ENCODE measurements at regions not wholly inside any gene's neighbourhood (a gene's known extent, or its start where the extent isn't known, plus 50 kb on each side); places are given as distances from the start of the nearest gene placed in this dataset.

GRCh38 chr2:5759949-5760348 lies 67.8 kb downstream of the SOX11 start:
- Histone ChIP-seq H3K36me3 (replicated peaks; ENCODE audit: insufficient read depth, low read depth) (no peaks in the 10 kb centered on the region), H3K79me2 (no peaks in the 10 kb centered on the region), H3K4me1 (ENCODE audit: insufficient read depth) (peaks cover 3% of the 10 kb centered on the region), H2AFZ (no peak overlapping the region), H3K27me3 (no peaks in the 10 kb centered on the region), H3K4me3 (no peak overlapping the region), H3K27ac (no peak overlapping the region), H3K4me2 (no peak overlapping the region), H3K9me3 (ENCODE audit: low read depth) (no peaks in the 10 kb centered on the region), H3K9me2 (replicated peaks; ENCODE audit: insufficient read depth) (no peaks in the 10 kb centered on the region), H4K20me1 (ENCODE audit: insufficient read depth, poor library complexity, severe bottlenecking) (no peaks in the 10 kb centered on the region)
- no peak for TF ChIP-seq EZH2phosphoT487 (IDR thresholded peaks at IDR 0.05; ENCODE audit: low read depth, severe bottlenecking, unreplicated experiment)
- no peak for TF ChIP-seq CTCF (IDR thresholded peaks at IDR 0.05; ENCODE audit: poor library complexity)
- no peak for TF ChIP-seq EZH2 (IDR thresholded peaks at IDR 0.05; ENCODE audit: borderline replicate concordance)
- no peak for DNase-seq (ENCODE audit: low spot score)
- 94% methylated on average over 3 of the region's 3 CpGs for WGBS (ENCODE audit: low lambda C conversion rate, missing lambda C conversion rate)

- Histone ChIP-seq H3K4me2 (no peak overlapping the region), H3K36me3 (replicated peaks; ENCODE audit: insufficient read depth, low read depth) (no peaks in the 10 kb centered on the region), H3K4me1 (ENCODE audit: insufficient read depth) (peaks cover 3% of the 10 kb centered on the region), H3K27me3 (no peaks in the 10 kb centered on the region), H2AFZ (no peak overlapping the region), H3K79me2 (no peaks in the 10 kb centered on the region), H3K9me2 (replicated peaks; ENCODE audit: insufficient read depth) (no peaks in the 10 kb centered on the region), H3K27ac (peak overlapping the region; percentile 36), H3K9me3 (ENCODE audit: low read depth) (no peaks in the 10 kb centered on the region), H4K20me1 (ENCODE audit: insufficient read depth, poor library complexity, severe bottlenecking) (no peaks in the 10 kb centered on the region), H3K4me3 (no peak overlapping the region)
- TF ChIP-seq EZH2phosphoT487 (IDR thresholded peaks at IDR 0.05; ENCODE audit: low read depth, severe bottlenecking, unreplicated experiment) (no peak), EZH2 (IDR thresholded peaks at IDR 0.05; ENCODE audit: borderline replicate concordance) (no peak), CTCF (IDR thresholded peaks at IDR 0.05; ENCODE audit: poor library complexity) (no peak)
- WGBS (ENCODE audit: low lambda C conversion rate, missing lambda C conversion rate), result 78% methylated on average over 3 of the region's 3 CpGs
- DNase-seq (ENCODE audit: low spot score), result no peak
Observed at GRCh38 chr2:5763531-5763930, 71.3 kb downstream of the SOX11 start.

GRCh38 chr2:5764041-5764440 lies 71.9 kb downstream of the SOX11 start:
- peaks cover 3% of the 10 kb centered on the region for H3K4me1 ChIP-seq (ENCODE audit: insufficient read depth)
- H3K9me2 ChIP-seq (replicated peaks; ENCODE audit: insufficient read depth), result no peaks in the 10 kb centered on the region
- H3K4me3 ChIP-seq, result no peak overlapping the region
- no peaks in the 10 kb centered on the region for H4K20me1 ChIP-seq (ENCODE audit: insufficient read depth, poor library complexity, severe bottlenecking)
- H3K27ac ChIP-seq, result peak overlapping the region; percentile 36
- H3K36me3 ChIP-seq (replicated peaks; ENCODE audit: insufficient read depth, low read depth), result no peaks in the 10 kb centered on the region
- no peaks in the 10 kb centered on the region for H3K79me2 ChIP-seq
- H2AFZ ChIP-seq, result no peak overlapping the region
- no peaks in the 10 kb centered on the region for H3K27me3 ChIP-seq
- 64% methylated on average over 5 of the region's 5 CpGs for WGBS (ENCODE audit: low lambda C conversion rate, missing lambda C conversion rate)
- no peak for TF ChIP-seq EZH2 (IDR thresholded peaks at IDR 0.05; ENCODE audit: borderline replicate concordance)
- no peak for TF ChIP-seq CTCF (IDR thresholded peaks at IDR 0.05; ENCODE audit: poor library complexity)
- TF ChIP-seq EZH2phosphoT487 (IDR thresholded peaks at IDR 0.05; ENCODE audit: low read depth, severe bottlenecking, unreplicated experiment), result no peak
- H3K4me2 ChIP-seq, result no peak overlapping the region
- DNase-seq (ENCODE audit: low spot score), result no peak
- no peaks in the 10 kb centered on the region for H3K9me3 ChIP-seq (ENCODE audit: low read depth)

GRCh38 chr2:5766056-5766455 lies 73.9 kb downstream of the SOX11 start:
- no peaks in the 10 kb centered on the region for H3K9me3 ChIP-seq (ENCODE audit: low read depth)
- H3K27me3 ChIP-seq, result no peaks in the 10 kb centered on the region
- H3K79me2 ChIP-seq, result no peaks in the 10 kb centered on the region
- H3K4me3 ChIP-seq, result no peak overlapping the region
- 58% methylated on average over 2 of the region's 2 CpGs for WGBS (ENCODE audit: low lambda C conversion rate, missing lambda C conversion rate)
- H2AFZ ChIP-seq, result no peak overlapping the region
- H3K9me2 ChIP-seq (replicated peaks; ENCODE audit: insufficient read depth), result no peaks in the 10 kb centered on the region
- H3K27ac ChIP-seq, result no peak overlapping the region
- H4K20me1 ChIP-seq (ENCODE audit: insufficient read depth, poor library complexity, severe bottlenecking), result no peaks in the 10 kb centered on the region
- peaks cover 3% of the 10 kb centered on the region for H3K4me1 ChIP-seq (ENCODE audit: insufficient read depth)
- H3K4me2 ChIP-seq, result no peak overlapping the region
- no peak for TF ChIP-seq CTCF (IDR thresholded peaks at IDR 0.05; ENCODE audit: poor library complexity)
- no peak for TF ChIP-seq EZH2phosphoT487 (IDR thresholded peaks at IDR 0.05; ENCODE audit: low read depth, severe bottlenecking, unreplicated experiment)
- TF ChIP-seq EZH2 (IDR thresholded peaks at IDR 0.05; ENCODE audit: borderline replicate concordance), result no peak
- DNase-seq (ENCODE audit: low spot score), result no peak
- H3K36me3 ChIP-seq (replicated peaks; ENCODE audit: insufficient read depth, low read depth), result no peaks in the 10 kb centered on the region

Measured in hepatocyte (in vitro differentiated cells).